GM12891 (cell line): ENCODE measurements at regions not wholly inside any gene's neighbourhood (a gene's known extent, or its start where the extent isn't known, plus 50 kb on each side); places are given as distances from the start of the nearest gene placed in this dataset.

Experiments used
- PAX5 ChIP-seq: IDR thresholded peaks from 2 replicates; pipeline ENCODE4 v1.6.1; 2011; ENCODE audit warnings: low read length, moderate library complexity, mild to moderate bottlenecking; ENCODE audit not compliant: insufficient read depth, severe bottlenecking
- POLR2A ChIP-seq: IDR thresholded peaks from 2 replicates; pipeline ENCODE4 v1.6.1; 2011; ENCODE audit warnings: low read depth, low read length, control low read depth
- POLR2AphosphoS5 ChIP-seq: IDR thresholded peaks from 2 replicates; pipeline ENCODE4 v1.6.1; 2011; ENCODE audit warnings: low read depth, low read length, control low read depth
- SPI1 ChIP-seq: IDR thresholded peaks from 2 replicates; pipeline ENCODE4 v1.6.1; 2011; ENCODE audit warnings: low read depth, low read length, control low read depth
- TAF1 ChIP-seq: IDR thresholded peaks from 2 replicates; pipeline ENCODE4 v1.6.1; 2011; ENCODE audit warnings: low read depth, low read length, control low read depth

GRCh38 chr6:164414695-164415094 is 894.7 kb downstream of the C6orf118 start:
- TF ChIP-seq POLR2A (no peak), SPI1 (no peak), TAF1 (no peak), POLR2AphosphoS5 (no peak), PAX5 (no peak)
